HepG2 (cell line): ENCODE measurements at regions not wholly inside any gene's neighbourhood (a gene's known extent, or its start where the extent isn't known, plus 50 kb on each side); places are given as distances from the start of the nearest gene placed in this dataset.

ENCODE experiments used
- ATAC-seq: fragments of 200-7000 bp; cut with Tn5 transposase; 3 replicates; pipeline ENCODE4 v1.9.1; 2020; ENCODE audit warnings: mild to moderate bottlenecking, moderate library complexity
- BruUV-seq: library from RNA; stranded (reverse); fragments of 400-500 nt; replicated peaks from 2 replicates; lab custom pipeline; 2021; lab: Mats Ljungman, UMichigan
- CTCF ChIA-PET: fragments of 300-600 bp; formaldehyde crosslinking; extraction: SDS; loops from one replicate; lab custom pipeline; 2021; ENCODE audit warnings: low total read pairs, inconsistent platforms, low intra/inter-chr PET ratio; lab: Yijun Ruan, JAX
- POLR2A ChIA-PET: fragments of 350-600 bp; sonication (Branson Sonifier 250); formaldehyde crosslinking; loops from one replicate; lab custom pipeline; 2020; ENCODE audit warnings: antibody characterized with exemption, inconsistent platforms; lab: Yijun Ruan, JAX
- DNase-seq: peaks from one replicate; pipeline ENCODE4 v3.0.0-alpha.2; 2015; ENCODE audit warnings: low spot score
- FAIRE-seq: peaks from 3 replicates; lab custom pipeline; 2011; peaks lifted over from hg19 to GRCh38; lab: Jason Lieb, UNC
- H2AFZ ChIP-seq: one replicate; pipeline ENCODE4 v1.6.1; 2011; ENCODE audit warnings: low read length, inconsistent platforms
- H3K27ac ChIP-seq: fragments of 300-600 bp; 3 replicates; pipeline ENCODE4 v1.8.0; 2011; ENCODE audit warnings: mixed run types, mild to moderate bottlenecking, mixed read lengths, low read length, inconsistent platforms; ENCODE audit not compliant: insufficient read depth; ENCODE audit errors: extremely low read length
- H3K27me3 ChIP-seq, 2 experiments: fragments of 200-600 bp in 1 of 2; 2 replicates in 1 of 2; 3 replicates in 1 of 2; pipeline versions ENCODE4 v1.6.0 to v1.8.0; 2011; ENCODE audit warnings: low read length in 2 of 2, mild to moderate bottlenecking in 2 of 2, moderate library complexity in 2 of 2, inconsistent platforms in 1 of 2; ENCODE audit not compliant: insufficient read depth in 2 of 2, control insufficient read depth in 1 of 2
- H3K36me3 ChIP-seq, 2 experiments: fragments of 200-600 bp in 1 of 2; replicated peaks in 1 of 2; 2 replicates in 1 of 2; 3 replicates in 1 of 2; pipeline versions ENCODE4 v1.5.1 to v1.8.0; 2011; ENCODE audit warnings: low read length in 2 of 2, inconsistent platforms in 1 of 2; ENCODE audit not compliant: insufficient read depth in 2 of 2, control insufficient read depth in 1 of 2
- H3K4me1 ChIP-seq: 2 replicates; pipeline ENCODE4 v1.5.1; 2012; ENCODE audit warnings: low read length, inconsistent platforms; ENCODE audit not compliant: insufficient read depth
- H3K4me2 ChIP-seq: 2 replicates; pipeline ENCODE4 v1.6.0; 2011; ENCODE audit warnings: low read depth, low read length, inconsistent platforms
- H3K4me3 ChIP-seq, 3 experiments: fragments of 200-600 bp in 1 of 3; sonication (generic), shearing (Covaris generic) in 1 of 3; replicated peaks in 1 of 3; 2 replicates each; pipeline ENCODE4 v1.5.1; 2011 to 2016; ENCODE audit warnings: low read length in 3 of 3, inconsistent platforms in 2 of 3, low read depth in 2 of 3, mild to moderate bottlenecking in 2 of 3, control low read depth in 1 of 3, mixed read lengths in 1 of 3; ENCODE audit not compliant: insufficient read depth in 1 of 3
- H3K79me2 ChIP-seq: one replicate; pipeline ENCODE4 v1.6.1; 2011; ENCODE audit warnings: low read length, inconsistent platforms; ENCODE audit not compliant: insufficient read depth
- H3K9ac ChIP-seq: 2 replicates; pipeline ENCODE4 v1.6.0; 2011; ENCODE audit warnings: mild to moderate bottlenecking, low read depth, low read length, inconsistent platforms; ENCODE audit not compliant: insufficient read depth
- H3K9me3 ChIP-seq: 2 replicates; pipeline ENCODE4 v1.5.1; 2012; ENCODE audit warnings: mild to moderate bottlenecking, low read length
- H4K20me1 ChIP-seq: 2 replicates; pipeline ENCODE4 v1.6.0; 2011; ENCODE audit warnings: inconsistent platforms, mild to moderate bottlenecking, low read length, moderate library complexity; ENCODE audit not compliant: insufficient read depth
- BRD4 ChIP-seq: sonication (generic); formaldehyde crosslinking; IDR thresholded peaks from 2 replicates; pipeline ENCODE4 v1.4.0; 2020; ENCODE audit warnings: missing genetic modification reagents
- GATAD1 ChIP-seq: IDR thresholded peaks from 2 replicates; pipeline ENCODE4 v1.6.1; 2016; ENCODE audit warnings: missing genetic modification reagents, missing compliant biosample characterization
- GTF3A ChIP-seq: sonication (generic); formaldehyde crosslinking; conservative IDR thresholded peaks from 2 replicates; pipeline ENCODE4 v1.4.0; 2020; ENCODE audit warnings: mild to moderate bottlenecking, missing genetic modification reagents
- MIXL1 ChIP-seq: IDR thresholded peaks from 2 replicates; pipeline ENCODE4 v1.6.1; 2016
- ZMYM2 ChIP-seq: sonication (generic); formaldehyde crosslinking; IDR thresholded peaks from 2 replicates; pipeline ENCODE4 v1.8.0; 2022; ENCODE audit warnings: mild to moderate bottlenecking, missing genetic modification reagents
- ZNF432 ChIP-seq: sonication (generic); formaldehyde crosslinking; IDR thresholded peaks from 2 replicates; pipeline ENCODE4 v1.5.0; 2020; ENCODE audit warnings: missing genetic modification reagents, mild to moderate bottlenecking, borderline replicate concordance
- ZNF569 ChIP-seq: sonication (generic); formaldehyde crosslinking; IDR thresholded peaks from 2 replicates; pipeline ENCODE4 v1.5.0; 2020; ENCODE audit warnings: mild to moderate bottlenecking, missing genetic modification reagents, moderate library complexity, borderline replicate concordance
- WGBS: methylation state at CpG from one replicate; pipeline ENCODE4 v1.1.6; 2017; ENCODE audit warnings: low lambda C conversion rate; 5-methylcytosine and 5-hydroxymethylcytosine counted together
- in situ Hi-C: cut with HindIII; loops from 2 replicates; pipeline ENCODE4 v1.10.0; 2017; ENCODE audit warnings: low pct_unique_long_range_greater_than_20kb; ENCODE audit not compliant: extremely low pct_ligation_motif_present
- intact Hi-C: fragments of 100-400 bp; cut with micrococcal nuclease; formaldehyde crosslinking; loops from one replicate; pipeline ENCODE4 v1.10.0; 2022; ENCODE audit not compliant: unreplicated experiment
- TF ChIP-seq, protein P1 (sequence below): sonication (generic); formaldehyde crosslinking; IDR thresholded peaks from 2 replicates; pipeline ENCODE4 v1.8.0; 2022; ENCODE audit warnings: missing genetic modification reagents, mild to moderate bottlenecking, borderline replicate concordance
- TF ChIP-seq, protein P2 (sequence below): sonication (generic); formaldehyde crosslinking; conservative IDR thresholded peaks from 2 replicates; pipeline ENCODE4 v1.4.0; 2020; ENCODE audit warnings: missing genetic modification reagents

- TF ChIP-seq GTF3A (CRISPR knock-in tag): no peak
- TF ChIP-seq, protein P1, sequence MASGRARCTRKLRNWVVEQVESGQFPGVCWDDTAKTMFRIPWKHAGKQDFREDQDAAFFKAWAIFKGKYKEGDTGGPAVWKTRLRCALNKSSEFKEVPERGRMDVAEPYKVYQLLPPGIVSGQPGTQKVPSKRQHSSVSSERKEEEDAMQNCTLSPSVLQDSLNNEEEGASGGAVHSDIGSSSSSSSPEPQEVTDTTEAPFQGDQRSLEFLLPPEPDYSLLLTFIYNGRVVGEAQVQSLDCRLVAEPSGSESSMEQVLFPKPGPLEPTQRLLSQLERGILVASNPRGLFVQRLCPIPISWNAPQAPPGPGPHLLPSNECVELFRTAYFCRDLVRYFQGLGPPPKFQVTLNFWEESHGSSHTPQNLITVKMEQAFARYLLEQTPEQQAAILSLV (CRISPR knock-in tag): no peak
- no peak for TF ChIP-seq ZNF432
- no peak for TF ChIP-seq MIXL1
Measured at GRCh38 chr5:98587166-98587565, 186.3 kb upstream of the RGMB start (continued).

DNA sequence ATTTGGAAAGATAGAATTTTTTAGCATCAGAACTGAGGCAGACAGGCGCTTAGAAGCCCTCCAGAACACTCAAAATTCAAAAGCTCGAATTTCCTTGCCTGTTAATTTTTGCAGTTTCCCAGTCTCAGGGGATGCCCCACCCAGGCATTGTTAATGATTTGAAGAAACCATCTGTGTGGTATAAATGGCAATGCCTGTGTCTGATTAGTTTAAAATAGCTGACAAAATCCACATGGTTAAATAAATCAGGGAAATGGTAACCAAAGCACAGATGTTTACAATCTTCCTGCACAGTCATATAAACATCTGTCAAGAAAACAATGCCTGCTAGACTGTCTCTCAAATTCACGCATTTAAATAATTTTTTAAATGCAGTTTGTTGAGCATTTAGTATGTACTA lies 185.2 kb upstream of the RGMB start:
- Histone ChIP-seq H3K4me1 (no peaks in the 10 kb centered on the region), H3K27me3 (no peaks in the 10 kb centered on the region), H3K4me3 (no peak overlapping the region), H2AFZ (no peak overlapping the region), H4K20me1 (no peaks in the 10 kb centered on the region), H3K79me2 (no peaks in the 10 kb centered on the region), H3K4me2 (no peak overlapping the region), H3K27ac (no peak overlapping the region), H3K36me3 (no peaks in the 10 kb centered on the region), H3K9ac (no peak overlapping the region), H3K9me3 (no peaks in the 10 kb centered on the region)
- no TSS peak for BruUV-seq
- intact Hi-C loops: no loop called here
- 0% methylated on average over 3 of the region's 3 CpGs for WGBS
- ChIA-PET POLR2A (no interaction called here), CTCF (no interaction called here)
- DNase-seq (no peak), FAIRE-seq (no peak), ATAC-seq (no peak)
- TF ChIP-seq ZNF569 (CRISPR knock-in tag) (no peak), BRD4 (CRISPR knock-in tag) (no peak), GATAD1 (no peak), ZMYM2 (CRISPR knock-in tag) (no peak)
- TF ChIP-seq, protein P2, sequence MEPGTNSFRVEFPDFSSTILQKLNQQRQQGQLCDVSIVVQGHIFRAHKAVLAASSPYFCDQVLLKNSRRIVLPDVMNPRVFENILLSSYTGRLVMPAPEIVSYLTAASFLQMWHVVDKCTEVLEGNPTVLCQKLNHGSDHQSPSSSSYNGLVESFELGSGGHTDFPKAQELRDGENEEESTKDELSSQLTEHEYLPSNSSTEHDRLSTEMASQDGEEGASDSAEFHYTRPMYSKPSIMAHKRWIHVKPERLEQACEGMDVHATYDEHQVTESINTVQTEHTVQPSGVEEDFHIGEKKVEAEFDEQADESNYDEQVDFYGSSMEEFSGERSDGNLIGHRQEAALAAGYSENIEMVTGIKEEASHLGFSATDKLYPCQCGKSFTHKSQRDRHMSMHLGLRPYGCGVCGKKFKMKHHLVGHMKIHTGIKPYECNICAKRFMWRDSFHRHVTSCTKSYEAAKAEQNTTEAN (CRISPR knock-in tag): no peak
- in situ Hi-C loops: no loop called here
